WI38 (cell line): ENCODE measurements at regions not wholly inside any gene's neighbourhood (a gene's known extent, or its start where the extent isn't known, plus 50 kb on each side); places are given as distances from the start of the nearest gene placed in this dataset.
"Not testable (repeated sequence)": the region's sequence is repeated elsewhere in the genome, so short reads cannot be mapped to it uniquely, and the experiment has no call there.

Experiments
- H3K4me3 ChIP-seq: 2 replicates; pipeline ENCODE4 v1.5.1; 2011; ENCODE audit warnings: low read depth, mild to moderate bottlenecking, control low read depth, low read length
- TF ChIP-seq, protein P1 (sequence below): IDR thresholded peaks from 2 replicates; pipeline ENCODE4 v1.5.1; 2012; ENCODE audit warnings: low read depth, mild to moderate bottlenecking, control low read depth, low read length

DNA sequence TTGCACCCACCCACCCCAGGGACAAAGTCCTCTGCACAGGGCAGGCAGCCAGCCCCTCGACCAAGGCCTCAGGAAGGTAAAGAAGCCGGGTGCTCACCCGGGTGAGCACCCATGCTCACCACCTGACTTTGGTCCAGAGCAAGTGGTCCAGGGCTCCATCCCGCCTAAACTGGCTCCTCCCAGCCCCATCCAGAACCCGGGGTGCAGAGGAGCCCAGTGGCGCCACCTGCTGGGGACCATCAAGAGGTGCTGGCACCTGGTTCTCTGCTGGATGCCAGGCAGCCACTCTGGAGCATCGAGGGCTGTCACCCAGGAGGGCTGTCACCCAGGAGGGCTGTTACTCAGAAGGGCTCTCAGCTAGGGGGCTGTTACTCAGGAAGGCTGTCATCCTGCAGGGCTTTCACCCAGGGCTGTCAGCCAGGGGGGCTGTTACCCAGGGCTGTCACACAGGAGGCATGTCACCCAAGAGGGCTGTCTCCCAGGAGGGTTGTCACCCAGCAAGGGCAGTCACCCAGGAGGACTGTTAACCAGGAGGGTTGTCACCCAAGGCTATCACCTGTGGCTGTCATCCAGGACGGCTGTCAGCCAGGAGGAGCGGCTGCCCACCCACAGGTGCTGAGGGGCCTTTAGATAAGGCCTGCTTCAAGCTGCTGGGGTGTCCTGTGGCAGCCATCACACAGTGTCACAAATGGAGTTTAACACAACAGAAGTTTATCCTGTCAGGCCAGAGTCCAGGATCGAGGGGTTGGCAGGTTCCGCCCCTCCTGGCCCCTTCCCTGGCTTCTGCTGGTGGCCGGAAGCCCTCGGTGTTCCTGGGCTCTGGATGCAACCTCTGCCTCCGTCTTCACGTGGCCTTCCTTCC lies 98.5 kb downstream of the TNFRSF13B start:
- no peak overlapping the region for H3K4me3 ChIP-seq
- TF ChIP-seq, protein P1, sequence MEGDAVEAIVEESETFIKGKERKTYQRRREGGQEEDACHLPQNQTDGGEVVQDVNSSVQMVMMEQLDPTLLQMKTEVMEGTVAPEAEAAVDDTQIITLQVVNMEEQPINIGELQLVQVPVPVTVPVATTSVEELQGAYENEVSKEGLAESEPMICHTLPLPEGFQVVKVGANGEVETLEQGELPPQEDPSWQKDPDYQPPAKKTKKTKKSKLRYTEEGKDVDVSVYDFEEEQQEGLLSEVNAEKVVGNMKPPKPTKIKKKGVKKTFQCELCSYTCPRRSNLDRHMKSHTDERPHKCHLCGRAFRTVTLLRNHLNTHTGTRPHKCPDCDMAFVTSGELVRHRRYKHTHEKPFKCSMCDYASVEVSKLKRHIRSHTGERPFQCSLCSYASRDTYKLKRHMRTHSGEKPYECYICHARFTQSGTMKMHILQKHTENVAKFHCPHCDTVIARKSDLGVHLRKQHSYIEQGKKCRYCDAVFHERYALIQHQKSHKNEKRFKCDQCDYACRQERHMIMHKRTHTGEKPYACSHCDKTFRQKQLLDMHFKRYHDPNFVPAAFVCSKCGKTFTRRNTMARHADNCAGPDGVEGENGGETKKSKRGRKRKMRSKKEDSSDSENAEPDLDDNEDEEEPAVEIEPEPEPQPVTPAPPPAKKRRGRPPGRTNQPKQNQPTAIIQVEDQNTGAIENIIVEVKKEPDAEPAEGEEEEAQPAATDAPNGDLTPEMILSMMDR: peak; percentile 50

DNA sequence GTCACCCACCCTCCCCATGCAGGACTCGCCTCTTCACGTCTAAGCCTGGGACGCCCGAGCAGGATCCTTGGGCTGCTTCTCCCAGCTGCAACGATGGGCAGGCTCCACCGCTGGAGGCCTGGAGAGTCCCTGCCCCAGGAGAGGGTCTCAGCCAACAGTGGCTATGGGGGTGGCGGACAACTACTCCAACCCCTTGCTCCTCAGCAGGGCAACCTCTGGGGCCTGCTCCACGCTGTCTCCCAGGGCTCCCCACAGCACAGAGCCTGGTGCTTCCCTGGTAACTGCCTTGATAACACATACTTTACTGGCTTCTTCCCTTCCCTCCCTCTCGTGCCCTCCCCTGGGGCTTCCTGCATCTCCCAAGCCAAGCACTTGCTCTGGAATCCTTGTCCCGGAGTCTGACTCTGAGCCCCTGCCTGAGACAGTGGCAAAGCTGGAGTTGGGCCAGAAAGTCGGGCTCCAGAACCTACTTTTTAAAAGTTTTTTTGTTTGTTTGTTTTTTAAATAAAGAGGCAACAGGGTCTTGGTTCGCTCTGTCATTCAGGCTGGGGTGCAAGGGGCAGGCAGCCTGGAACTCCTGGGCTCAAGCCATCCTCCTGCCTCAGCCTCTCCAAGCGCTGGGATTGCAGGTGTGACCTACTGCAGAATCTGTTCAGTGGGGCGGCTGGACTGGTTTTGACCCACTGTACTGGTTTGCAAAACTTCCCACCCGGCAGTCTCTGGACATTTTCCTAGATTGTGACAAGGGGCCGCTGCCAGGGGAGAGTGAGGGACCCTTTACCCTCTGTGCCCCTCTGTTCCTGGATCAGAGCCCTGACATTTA lies 99.4 kb downstream of the TNFRSF13B start:
- H3K4me3 ChIP-seq: no peak overlapping the region
- TF ChIP-seq, protein P1: no peak

DNA sequence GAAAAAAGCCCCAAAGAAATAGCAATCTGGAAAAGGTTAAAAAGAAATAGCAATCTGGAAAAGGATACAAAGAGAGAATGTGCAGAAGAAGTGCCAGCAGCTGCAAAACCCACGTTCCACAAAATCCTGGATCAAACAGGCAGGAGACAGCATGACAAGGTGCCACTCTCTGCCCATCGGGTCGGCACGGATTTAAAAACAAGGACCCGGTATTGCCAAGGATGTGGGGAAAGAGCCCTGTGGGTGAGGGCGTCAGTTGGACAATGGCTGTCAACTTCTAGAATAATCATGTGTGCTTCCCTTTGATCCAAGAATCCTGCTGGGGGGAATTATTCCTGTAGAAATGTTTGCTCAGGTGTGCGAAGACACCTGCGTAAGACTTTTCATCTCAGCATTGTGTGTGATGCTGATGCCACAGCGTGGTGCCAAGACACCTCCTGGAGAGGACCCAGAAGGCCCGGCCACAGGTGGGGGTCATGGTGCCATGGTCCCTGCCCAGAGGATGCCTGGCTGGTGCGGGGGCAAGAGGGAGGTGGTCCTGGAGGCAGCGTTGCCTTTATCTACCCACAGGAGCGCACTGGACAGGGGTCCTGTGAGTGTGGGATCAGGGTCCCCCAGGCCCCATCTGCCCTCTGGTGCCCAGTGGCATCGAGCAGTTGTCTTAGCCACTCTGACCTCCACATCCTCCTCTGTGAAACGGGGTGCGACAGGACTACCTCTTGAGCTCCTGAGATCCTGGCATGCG lies 100.3 kb downstream of the TNFRSF13B start:
- not testable (repeated sequence) for H3K4me3 ChIP-seq

DNA sequence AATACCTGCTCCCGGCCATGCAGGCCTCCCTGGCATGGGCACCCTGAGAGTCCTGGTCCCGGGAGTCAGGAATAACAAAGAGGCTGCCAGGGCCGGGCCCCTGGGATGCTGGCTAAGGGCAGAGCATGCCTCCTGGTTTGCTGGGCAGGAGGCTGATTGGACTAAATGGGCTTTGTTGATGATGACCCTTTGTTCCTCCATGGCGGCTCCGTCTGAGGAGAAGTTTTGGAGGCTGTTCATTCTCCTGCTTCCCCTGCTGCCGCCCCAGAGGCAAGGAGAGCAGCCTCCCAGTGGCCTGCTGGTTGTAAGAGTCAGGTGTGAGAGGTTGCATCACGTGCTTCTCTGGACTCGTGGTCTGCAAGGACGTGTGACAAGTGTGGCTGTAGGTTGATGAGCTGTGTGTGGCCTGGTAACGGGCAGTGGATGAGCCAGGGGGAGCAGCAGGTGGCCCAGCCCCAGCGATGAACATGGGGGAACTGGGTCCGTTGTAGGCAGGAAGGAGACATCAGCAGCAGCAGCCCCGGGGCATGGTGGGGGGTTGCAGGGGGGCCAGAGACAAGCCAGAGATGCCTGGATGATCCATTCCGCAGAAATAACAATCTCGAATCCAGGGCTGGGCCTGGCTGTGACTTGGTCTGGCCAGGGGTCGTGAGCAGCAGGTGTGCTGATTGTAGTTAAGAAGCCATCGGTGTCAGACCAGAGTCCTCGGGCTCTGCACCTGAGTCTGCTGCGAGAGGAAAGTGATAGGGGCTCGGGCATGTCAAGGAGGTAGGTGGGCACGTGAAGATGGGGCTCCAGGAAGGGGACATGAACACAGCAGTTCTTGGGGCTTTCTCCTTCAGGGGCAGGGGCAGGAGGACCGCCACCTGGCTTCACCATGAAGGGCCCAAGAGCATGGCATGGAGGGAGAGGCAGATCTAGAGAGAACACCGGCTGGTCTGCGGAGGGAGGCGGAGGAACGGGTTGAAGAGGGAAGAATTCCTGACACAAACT lies 101.4 kb downstream of the TNFRSF13B start:
- TF ChIP-seq, protein P1: no peak
- H3K4me3 ChIP-seq: no peak overlapping the region

DNA sequence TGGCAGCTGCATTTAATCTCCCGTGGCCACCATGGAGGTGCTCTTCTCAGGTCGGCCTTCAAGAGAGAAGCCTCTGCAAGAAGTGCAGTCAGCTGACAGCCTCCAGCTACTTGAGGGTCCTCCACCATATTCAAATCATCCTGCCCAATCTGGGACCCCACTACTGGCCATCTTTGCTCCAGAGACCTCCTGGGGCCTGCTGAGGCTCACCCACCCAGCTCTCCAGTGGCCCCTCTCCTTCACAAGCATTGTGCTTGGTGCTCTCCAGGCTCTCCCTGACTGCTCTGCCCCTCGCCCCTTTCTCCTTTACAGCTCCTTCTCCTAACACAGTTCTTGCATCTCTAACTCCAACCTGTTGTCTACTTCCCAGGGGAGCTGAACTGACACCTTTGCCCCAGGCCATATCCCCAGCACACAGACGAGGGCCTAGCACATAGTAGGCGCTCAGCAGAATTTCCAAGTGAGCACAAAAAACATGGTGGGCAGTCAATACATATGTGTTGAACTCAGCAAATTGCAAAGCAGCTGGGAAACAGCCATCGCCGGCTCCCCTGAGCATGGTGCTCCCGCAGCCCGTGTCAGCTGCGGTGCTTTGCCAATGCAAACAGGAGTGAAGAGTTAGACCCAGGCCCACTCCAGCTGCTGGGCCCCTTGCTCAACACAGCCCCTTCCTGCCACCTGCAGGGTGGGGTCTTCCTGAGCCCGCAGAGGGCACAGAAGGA lies 102.2 kb downstream of the TNFRSF13B start:
- not testable (repeated sequence) for H3K4me3 ChIP-seq

DNA sequence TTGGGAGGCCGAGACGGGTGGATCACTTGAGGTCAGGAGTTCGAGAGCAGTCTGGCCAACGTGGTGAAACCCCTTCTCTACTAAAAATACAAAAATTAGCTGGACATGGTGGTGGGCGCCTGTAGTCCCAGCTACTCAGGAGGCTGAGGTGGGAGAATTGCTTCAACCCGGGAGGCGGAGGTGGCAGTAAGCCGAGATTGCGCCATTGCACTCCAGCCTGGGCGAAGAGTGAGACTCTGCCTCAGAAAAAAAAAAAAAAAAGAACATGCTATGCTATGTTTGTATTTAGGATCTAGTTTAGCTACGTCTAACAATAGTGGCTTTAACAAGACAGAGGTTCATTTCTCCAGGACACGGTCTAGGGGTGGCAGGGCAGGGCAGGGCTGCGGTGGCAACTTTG lies 103.3 kb downstream of the TNFRSF13B start:
- not testable (repeated sequence) for H3K4me3 ChIP-seq

DNA sequence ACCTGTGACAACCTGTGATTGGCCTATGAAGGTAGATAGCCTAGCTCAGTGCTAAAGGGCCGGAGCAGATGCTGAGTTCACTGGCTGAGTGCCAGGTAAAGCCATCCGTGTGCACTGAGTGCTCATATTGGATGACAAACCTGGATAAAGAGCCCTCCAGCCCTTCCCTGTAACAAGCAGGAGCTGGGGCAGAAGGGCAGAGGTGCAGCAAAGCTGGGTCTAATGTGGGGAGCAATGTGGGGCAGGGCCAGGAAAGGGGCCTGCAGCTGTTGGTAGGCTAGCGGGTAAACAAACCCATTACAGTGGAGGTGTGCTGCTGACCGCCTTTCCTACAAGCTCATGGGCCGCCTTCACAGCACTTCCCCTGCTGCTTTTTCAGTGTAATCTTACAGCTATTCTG lies 104.4 kb downstream of the TNFRSF13B start:
- not testable (repeated sequence) for H3K4me3 ChIP-seq

DNA sequence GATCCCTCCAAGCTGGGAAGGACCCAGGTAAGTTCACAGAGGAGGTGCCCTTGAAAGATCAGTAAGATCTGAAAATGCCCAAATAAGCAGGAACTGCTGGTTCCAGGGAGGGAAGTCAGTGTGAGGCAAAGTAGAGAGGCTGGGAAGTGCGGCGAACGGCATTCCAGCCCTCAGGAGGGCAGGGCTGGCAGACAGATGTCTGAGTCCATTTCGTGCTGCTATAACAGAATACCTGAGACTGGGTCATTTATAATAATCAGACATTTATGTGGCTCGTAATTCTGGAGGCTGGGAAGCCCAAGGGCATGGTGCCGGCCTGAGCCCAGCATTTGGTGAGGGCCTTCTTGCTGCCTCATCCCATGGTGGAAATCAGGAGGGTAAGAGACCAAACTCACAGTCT lies 105.1 kb downstream of the TNFRSF13B start:
- not testable (repeated sequence) for H3K4me3 ChIP-seq

DNA sequence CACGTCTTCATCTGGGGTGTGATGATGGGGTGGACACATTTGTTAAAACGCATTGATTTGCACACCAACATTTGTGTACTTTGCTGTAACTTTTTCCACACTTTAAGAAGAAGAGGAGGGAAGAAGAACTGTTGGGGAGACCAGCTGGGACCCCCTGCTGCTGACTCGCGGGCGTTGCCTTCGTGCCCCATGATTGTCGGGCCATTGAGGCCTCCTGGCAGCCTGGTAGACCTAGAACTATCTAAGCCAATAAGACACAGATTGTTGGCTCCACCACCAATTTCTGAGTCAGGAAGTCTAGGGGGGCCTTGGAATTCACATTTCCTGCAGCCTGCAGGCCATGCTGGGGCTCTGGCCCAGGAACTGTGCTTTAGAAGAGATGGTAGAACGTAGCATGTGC lies 105.5 kb downstream of the TNFRSF13B start:
- TF ChIP-seq, protein P1: no peak
- no peak overlapping the region for H3K4me3 ChIP-seq

DNA sequence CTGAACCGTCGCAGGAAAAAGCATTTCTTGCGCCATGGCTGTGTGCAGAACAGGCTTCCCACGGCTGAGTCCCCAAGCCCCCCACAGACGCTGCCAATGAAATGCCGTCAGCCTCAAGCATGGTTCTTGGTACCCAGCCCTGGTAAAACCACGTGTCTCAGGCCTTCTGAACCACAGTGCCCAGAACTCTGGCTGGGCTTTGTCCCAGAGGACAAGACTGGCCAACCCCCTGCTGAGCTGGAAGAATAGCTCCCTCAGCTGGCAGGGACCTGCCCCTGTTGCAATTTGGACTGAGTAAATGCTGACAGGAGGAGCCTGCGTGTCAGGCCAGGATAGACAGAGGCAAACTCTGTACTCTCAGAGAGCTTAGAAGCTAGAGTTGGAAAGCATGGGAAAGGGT lies 106.2 kb downstream of the TNFRSF13B start:
- H3K4me3 ChIP-seq: not testable (repeated sequence)

DNA sequence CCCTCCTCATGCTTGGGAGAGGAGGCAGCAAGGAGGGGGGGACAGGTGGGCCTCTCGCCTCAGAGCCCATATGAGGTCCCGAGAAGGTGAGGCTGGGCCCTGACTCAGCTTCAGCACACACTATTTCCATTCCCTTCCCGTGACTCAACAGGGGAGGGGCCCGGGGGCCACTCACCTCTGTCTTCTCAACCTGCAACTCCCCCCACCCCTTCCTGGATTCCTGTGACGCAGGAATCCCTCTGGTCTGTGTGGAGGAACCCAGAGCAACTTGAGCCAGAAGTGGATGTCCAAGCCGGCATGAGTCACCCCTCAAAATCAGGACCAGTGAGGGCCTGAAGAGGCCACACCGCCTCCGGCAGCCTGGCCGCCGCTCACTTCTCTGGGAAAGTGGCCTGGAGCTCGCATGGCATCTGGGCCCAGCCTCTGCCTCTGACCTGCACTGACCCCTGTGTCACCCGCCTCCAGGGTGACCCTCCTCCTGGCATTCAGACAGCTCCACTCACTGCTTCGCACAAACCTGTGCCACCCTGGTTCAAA lies 106.8 kb downstream of the TNFRSF13B start:
- H3K4me3 ChIP-seq: not testable (repeated sequence)

DNA sequence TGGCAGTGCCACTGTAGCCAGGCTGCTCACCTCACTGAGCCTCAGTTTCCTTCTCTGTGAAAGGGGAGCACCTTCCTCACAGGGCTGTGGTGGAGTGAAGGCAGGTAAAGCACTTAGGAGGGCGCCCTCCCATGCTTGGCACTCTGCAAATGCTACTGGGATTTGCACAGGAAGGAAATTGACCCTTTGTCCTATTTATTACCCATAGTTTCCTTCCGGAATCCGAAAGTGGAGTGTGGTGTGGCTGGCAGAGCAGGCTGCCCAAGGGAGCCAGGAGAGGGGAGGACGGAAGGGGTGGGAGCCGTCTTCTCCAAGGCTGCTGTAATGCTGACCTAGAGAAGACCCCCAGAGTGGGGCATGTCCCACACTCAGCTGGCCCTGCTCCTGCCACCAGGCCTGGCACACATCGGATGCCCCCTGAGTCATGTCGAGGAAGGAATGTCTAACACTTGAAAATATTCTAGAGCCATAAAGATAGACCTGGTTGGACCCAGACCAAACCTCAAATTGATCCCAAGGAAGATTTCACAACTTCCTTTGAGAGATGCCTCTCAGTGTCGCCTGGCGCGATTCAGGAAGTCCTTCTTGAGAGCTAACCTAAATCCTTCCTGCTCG lies 107.3 kb downstream of the TNFRSF13B start:
- not testable (repeated sequence) for H3K4me3 ChIP-seq
